Neural crest cell (in vitro differentiated cells): ENCODE measurements at regions not wholly inside any gene's neighbourhood (a gene's known extent, or its start where the extent isn't known, plus 50 kb on each side); places are given as distances from the start of the nearest gene placed in this dataset.

Source experiments
- DNase-seq: peaks from one replicate; pipeline ENCODE4 v3.0.0; 2021; ENCODE audit warnings: low read depth, mixed read lengths, low spot score
- H3K27ac Mint-ChIP-seq: one replicate; pipeline ENCODE4 v1.8.0; 2021; ENCODE audit warnings: mild to moderate bottlenecking, mixed read lengths; ENCODE audit not compliant: unreplicated experiment
- H3K27me3 Mint-ChIP-seq: 2 replicates; pipeline ENCODE4 v1.8.0; 2021; ENCODE audit warnings: low read depth, mild to moderate bottlenecking, mixed read lengths
- H3K36me3 Mint-ChIP-seq: 2 replicates; pipeline ENCODE4 v1.8.0; 2021; ENCODE audit warnings: low read depth, mild to moderate bottlenecking, mixed read lengths
- H3K4me1 Mint-ChIP-seq: 2 replicates; pipeline ENCODE4 v1.8.0; 2021; ENCODE audit warnings: mixed read lengths
- H3K4me3 Mint-ChIP-seq: one replicate; pipeline ENCODE4 v1.8.0; 2021; ENCODE audit warnings: mild to moderate bottlenecking, mixed read lengths
- H3K9me3 Mint-ChIP-seq: 2 replicates; pipeline ENCODE4 v1.8.0; 2021; ENCODE audit warnings: mixed read lengths
- TF ChIP-seq, protein P1 (sequence below): fragments of 200-600 bp; sonication (generic); conservative IDR thresholded peaks from 2 replicates; pipeline ENCODE4 v1.5.0; 2021; ENCODE audit warnings: antibody characterized with exemption, mild to moderate bottlenecking

- Mint-ChIP-seq H3K27me3 (no peaks in the 10 kb centered on the region), H3K4me3 (no peak overlapping the region), H3K36me3 (no peaks in the 10 kb centered on the region), H3K4me1 (peaks cover 10% of the 10 kb centered on the region), H3K27ac (no peak overlapping the region), H3K9me3 (no peaks in the 10 kb centered on the region)
- no peak for DNase-seq
- TF ChIP-seq, protein P1, sequence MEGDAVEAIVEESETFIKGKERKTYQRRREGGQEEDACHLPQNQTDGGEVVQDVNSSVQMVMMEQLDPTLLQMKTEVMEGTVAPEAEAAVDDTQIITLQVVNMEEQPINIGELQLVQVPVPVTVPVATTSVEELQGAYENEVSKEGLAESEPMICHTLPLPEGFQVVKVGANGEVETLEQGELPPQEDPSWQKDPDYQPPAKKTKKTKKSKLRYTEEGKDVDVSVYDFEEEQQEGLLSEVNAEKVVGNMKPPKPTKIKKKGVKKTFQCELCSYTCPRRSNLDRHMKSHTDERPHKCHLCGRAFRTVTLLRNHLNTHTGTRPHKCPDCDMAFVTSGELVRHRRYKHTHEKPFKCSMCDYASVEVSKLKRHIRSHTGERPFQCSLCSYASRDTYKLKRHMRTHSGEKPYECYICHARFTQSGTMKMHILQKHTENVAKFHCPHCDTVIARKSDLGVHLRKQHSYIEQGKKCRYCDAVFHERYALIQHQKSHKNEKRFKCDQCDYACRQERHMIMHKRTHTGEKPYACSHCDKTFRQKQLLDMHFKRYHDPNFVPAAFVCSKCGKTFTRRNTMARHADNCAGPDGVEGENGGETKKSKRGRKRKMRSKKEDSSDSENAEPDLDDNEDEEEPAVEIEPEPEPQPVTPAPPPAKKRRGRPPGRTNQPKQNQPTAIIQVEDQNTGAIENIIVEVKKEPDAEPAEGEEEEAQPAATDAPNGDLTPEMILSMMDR: no peak
Measured at GRCh38 chr4:180333162-180333561, 1910.0 kb upstream of the TENM3 start.

- TF ChIP-seq, protein P1: no peak
- DNase-seq: no peak
- Mint-ChIP-seq H3K27me3 (no peaks in the 10 kb centered on the region), H3K27ac (no peak overlapping the region), H3K4me1 (peaks cover 10% of the 10 kb centered on the region), H3K9me3 (no peaks in the 10 kb centered on the region), H3K4me3 (no peak overlapping the region), H3K36me3 (no peaks in the 10 kb centered on the region)
Measured at GRCh38 chr4:180335566-180335965, 1907.6 kb upstream of the TENM3 start.

- H3K27me3 Mint-ChIP-seq: no peaks in the 10 kb centered on the region
- no peak overlapping the region for H3K4me3 Mint-ChIP-seq
- TF ChIP-seq, protein P1: no peak
- DNase-seq: no peak
- no peaks in the 10 kb centered on the region for H3K36me3 Mint-ChIP-seq
- peaks cover 10% of the 10 kb centered on the region for H3K4me1 Mint-ChIP-seq
- H3K27ac Mint-ChIP-seq: peak overlapping the region; percentile 68
- H3K9me3 Mint-ChIP-seq: no peaks in the 10 kb centered on the region
Measured at GRCh38 chr4:180336494-180337090, 1906.6 kb upstream of the TENM3 start.

DNA sequence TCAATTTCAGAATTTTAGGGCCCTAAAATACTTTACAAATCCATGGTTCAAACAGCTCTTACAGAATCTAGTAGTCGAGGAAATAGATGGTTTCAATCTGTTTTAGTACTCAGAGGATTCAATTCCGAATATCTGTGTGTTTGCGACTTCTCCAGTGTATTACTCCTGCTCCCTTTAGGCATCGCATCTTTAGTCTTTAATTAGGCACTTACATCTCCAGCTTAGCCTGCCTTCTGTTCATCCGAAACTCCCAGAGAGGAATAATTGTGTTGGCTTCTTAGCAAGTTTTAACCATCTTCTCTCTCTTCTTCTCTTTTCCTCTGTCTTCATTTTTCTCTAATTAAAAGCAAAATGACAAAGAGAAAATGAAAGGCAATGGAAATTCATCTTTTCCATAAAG, 1901.3 kb upstream of the TENM3 start:
- DNase-seq: no peak
- TF ChIP-seq, protein P1: no peak
- H3K27ac Mint-ChIP-seq: no peak overlapping the region
- no peaks in the 10 kb centered on the region for H3K27me3 Mint-ChIP-seq
- no peaks in the 10 kb centered on the region for H3K9me3 Mint-ChIP-seq
- H3K4me1 Mint-ChIP-seq: peaks cover under 1% of the 10 kb centered on the region
- no peaks in the 10 kb centered on the region for H3K36me3 Mint-ChIP-seq
- no peak overlapping the region for H3K4me3 Mint-ChIP-seq

GRCh38 chr4:180350901-180351300, 1892.3 kb upstream of the TENM3 start:
- TF ChIP-seq, protein P1: no peak
- Mint-ChIP-seq H3K9me3 (peaks cover 6% of the 10 kb centered on the region), H3K4me1 (no peaks in the 10 kb centered on the region), H3K4me3 (no peak overlapping the region), H3K36me3 (no peaks in the 10 kb centered on the region), H3K27ac (no peak overlapping the region), H3K27me3 (no peaks in the 10 kb centered on the region)
- no peak for DNase-seq
